ENCODE measurements at regions not wholly inside any gene's neighbourhood (a gene's known extent, or its start where the extent isn't known, plus 50 kb on each side); places are given as distances from the start of the nearest gene placed in this dataset.
A peak's percentile ranks its signal among the peaks of the same experiment; 100 is the strongest.

DNA sequence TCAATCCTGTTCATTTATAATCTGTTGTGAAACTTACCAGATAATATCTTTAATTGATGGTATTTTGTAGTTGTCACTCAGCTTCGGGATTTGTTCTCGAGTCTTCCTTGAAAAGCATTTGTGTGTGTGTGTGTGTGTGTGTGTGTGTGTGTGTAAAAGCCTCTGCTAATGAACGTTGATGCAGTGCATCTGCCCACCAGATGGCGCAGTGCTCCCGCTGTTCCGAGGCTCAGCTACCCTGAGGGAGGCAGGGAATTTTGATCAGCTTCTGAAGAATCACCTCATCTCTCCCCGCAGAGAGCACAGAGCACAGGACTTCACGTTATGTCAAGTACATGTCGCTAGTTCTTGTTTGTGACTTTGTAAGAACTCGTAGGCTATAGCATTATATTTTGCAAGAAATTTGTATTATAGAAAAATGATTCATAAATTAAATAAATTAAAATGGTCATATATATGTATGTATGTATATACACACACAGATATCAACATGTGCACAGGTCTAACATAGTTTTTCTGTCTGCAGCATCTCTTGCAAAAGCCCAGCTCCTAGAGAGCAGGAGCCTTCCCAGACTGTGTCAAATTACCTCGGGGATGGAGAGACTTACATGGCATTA, 316.7 kb upstream of the IGFBP7 start:
- peaks cover 5% of the 10 kb centered on the region for H3K4me1 Mint-ChIP-seq
- H3K27me3 Mint-ChIP-seq (ENCODE audit: low read depth): peaks cover 9% of the 10 kb centered on the region
- TF ChIP-seq, protein P1, sequence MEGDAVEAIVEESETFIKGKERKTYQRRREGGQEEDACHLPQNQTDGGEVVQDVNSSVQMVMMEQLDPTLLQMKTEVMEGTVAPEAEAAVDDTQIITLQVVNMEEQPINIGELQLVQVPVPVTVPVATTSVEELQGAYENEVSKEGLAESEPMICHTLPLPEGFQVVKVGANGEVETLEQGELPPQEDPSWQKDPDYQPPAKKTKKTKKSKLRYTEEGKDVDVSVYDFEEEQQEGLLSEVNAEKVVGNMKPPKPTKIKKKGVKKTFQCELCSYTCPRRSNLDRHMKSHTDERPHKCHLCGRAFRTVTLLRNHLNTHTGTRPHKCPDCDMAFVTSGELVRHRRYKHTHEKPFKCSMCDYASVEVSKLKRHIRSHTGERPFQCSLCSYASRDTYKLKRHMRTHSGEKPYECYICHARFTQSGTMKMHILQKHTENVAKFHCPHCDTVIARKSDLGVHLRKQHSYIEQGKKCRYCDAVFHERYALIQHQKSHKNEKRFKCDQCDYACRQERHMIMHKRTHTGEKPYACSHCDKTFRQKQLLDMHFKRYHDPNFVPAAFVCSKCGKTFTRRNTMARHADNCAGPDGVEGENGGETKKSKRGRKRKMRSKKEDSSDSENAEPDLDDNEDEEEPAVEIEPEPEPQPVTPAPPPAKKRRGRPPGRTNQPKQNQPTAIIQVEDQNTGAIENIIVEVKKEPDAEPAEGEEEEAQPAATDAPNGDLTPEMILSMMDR (IDR thresholded peaks at IDR 0.05; ENCODE audit: unreplicated experiment in 3 of 3): peak; percentile 73 to 78 (median 74)
- no peak overlapping the region for H3K4me3 Mint-ChIP-seq
- H3K36me3 Mint-ChIP-seq (ENCODE audit: low read depth): no peaks in the 10 kb centered on the region
- H3K9me3 Mint-ChIP-seq: peaks cover 4% of the 10 kb centered on the region
- peak overlapping the region in 1 of 3 experiments; percentile 18 for H3K27ac Mint-ChIP-seq

DNA sequence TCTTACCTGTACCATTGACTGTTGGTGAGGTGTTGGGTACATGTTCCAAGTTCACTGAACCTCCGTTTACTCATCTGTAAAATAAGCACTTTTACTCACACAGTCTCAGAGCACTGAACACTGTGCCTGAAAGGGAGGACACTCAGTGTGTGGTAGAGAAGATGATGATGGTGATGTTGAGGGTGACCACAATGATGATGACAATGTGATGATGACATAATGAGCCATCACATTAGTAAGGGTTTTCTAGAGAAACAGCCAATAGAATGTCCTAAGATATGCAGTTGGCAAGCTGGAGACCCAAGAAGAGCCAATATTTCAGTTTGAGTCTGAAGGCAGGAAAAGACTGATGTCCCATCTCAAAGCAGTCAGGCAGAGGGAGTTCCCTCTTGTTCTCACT, 315.4 kb upstream of the IGFBP7 start:
- Mint-ChIP-seq H3K9me3 (peaks cover 9% of the 10 kb centered on the region), H3K27me3 (ENCODE audit: low read depth) (peaks cover 9% of the 10 kb centered on the region), H3K4me3 (no peak overlapping the region), H3K27ac (no peak overlapping the region), H3K4me1 (peaks cover 5% of the 10 kb centered on the region), H3K36me3 (ENCODE audit: low read depth) (peaks cover 4% of the 10 kb centered on the region)
- TF ChIP-seq, protein P1 (IDR thresholded peaks at IDR 0.05; ENCODE audit: unreplicated experiment in 3 of 3): no peak

DNA sequence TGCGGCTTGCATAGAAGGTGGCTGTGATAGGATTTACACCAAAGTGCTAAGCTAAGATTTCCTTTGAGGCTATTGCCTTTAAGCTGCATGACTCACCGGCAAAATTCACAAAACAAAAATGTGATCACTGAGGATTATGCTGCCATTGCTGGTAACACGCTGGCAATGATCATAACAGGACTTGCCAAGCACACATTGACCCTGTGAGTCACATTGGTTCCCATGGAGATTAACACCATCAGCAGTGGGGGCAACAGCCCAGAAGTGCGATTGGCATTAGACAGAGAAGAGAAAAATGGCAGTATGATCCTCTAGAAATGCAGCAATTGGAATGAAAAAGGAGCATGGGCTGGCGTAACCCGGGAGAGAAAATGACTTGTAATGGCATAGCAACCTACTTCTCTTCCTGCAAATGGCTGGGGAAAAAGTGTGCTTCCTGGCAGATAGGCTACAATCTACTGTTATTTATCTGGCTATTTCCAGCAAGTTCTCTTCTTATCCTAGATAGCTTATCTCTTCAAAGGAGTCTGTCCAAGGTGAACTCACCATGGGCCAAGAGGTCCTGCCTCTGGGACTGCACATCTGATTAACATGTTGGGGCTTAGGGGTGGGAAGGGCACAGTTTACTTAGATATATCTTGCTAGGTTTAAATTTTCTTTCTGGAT, 314.2 kb upstream of the IGFBP7 start:
- Mint-ChIP-seq H3K9me3 (peaks cover 9% of the 10 kb centered on the region), H3K27me3 (ENCODE audit: low read depth) (peaks cover 9% of the 10 kb centered on the region), H3K36me3 (ENCODE audit: low read depth) (peaks cover 4% of the 10 kb centered on the region), H3K4me1 (peaks cover 5% of the 10 kb centered on the region), H3K4me3 (no peak overlapping the region), H3K27ac (no peak overlapping the region)
- TF ChIP-seq, protein P1 (IDR thresholded peaks at IDR 0.05; ENCODE audit: unreplicated experiment in 3 of 3): no peak

DNA sequence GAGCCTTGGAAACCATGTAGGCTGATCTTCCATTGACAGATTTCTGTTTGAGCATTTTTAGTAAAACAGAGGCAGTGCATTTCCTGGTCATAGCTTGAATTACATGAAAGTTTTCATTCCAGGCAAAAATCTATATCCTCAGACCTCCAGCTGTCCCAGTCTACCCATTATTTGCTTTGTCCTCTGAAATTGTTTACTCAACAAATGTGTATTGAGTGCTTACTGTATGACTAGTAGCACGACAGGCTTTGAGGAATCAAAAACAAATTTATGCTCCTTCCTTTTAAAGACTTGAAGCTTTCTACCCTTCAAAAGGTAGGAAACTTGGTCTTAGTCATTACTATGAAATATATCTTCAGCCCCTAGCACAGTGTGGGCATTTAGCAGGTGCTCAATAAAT, 307.9 kb upstream of the IGFBP7 start:
- H3K27ac Mint-ChIP-seq: no peak overlapping the region

DNA sequence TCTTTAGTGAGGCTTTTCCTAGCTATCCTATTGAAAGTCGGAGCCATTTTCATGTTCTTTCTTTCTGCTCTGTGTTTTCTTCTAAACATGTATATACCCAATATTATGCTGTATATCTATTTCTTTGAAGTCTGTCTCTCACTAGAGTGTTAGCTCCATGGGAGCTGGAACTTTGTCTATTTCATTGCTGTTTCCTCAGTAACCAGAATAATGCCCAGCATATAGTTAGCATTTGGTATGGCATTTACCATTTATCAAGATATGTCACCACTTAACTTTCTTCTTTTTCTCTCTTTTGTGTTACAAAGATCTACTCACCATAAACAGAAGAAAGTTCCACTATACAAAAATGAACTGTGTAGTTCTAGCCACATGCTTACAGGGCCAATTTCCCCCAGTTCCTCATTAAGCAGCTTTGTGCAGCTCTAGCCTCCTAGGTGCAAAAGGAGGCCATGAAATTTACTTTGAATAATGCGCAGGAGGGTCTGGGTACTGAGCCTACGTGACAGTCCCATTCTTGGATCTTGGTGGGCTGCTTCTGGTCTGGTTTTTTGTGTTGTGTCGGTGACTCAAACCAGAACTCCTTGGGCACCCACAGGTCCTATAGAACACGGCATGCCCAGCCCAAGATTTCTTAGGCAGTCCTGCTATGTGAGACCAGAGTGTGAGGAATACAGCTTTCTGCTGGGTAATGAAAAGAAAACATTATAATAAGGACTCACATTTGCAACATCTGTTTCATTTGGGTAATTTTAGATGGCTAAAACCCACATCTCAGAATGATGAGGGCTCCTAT, 302.3 kb upstream of the IGFBP7 start:
- no peaks in the 10 kb centered on the region for H3K36me3 Mint-ChIP-seq (ENCODE audit: low read depth)
- H3K27ac Mint-ChIP-seq: no peak overlapping the region
- TF ChIP-seq, protein P1 (IDR thresholded peaks at IDR 0.05; ENCODE audit: unreplicated experiment in 3 of 3): no peak
- H3K4me3 Mint-ChIP-seq: no peak overlapping the region
- H3K4me1 Mint-ChIP-seq: no peaks in the 10 kb centered on the region
- H3K9me3 Mint-ChIP-seq: no peaks in the 10 kb centered on the region
- no peaks in the 10 kb centered on the region for H3K27me3 Mint-ChIP-seq (ENCODE audit: low read depth)

More for the DNA sequence above, 307.9 kb upstream of the IGFBP7 start:
- peaks cover 4% of the 10 kb centered on the region for H3K36me3 Mint-ChIP-seq (ENCODE audit: low read depth)
- TF ChIP-seq, protein P1 (IDR thresholded peaks at IDR 0.05; ENCODE audit: unreplicated experiment in 3 of 3): no peak
- H3K27me3 Mint-ChIP-seq (ENCODE audit: low read depth): no peaks in the 10 kb centered on the region
- H3K4me1 Mint-ChIP-seq: no peaks in the 10 kb centered on the region
- H3K4me3 Mint-ChIP-seq: no peak overlapping the region
- H3K9me3 Mint-ChIP-seq: peaks cover 8% of the 10 kb centered on the region
